ENCODE measurements at regions not wholly inside any gene's neighbourhood (a gene's known extent, or its start where the extent isn't known, plus 50 kb on each side); places are given as distances from the start of the nearest gene placed in this dataset.

DNA sequence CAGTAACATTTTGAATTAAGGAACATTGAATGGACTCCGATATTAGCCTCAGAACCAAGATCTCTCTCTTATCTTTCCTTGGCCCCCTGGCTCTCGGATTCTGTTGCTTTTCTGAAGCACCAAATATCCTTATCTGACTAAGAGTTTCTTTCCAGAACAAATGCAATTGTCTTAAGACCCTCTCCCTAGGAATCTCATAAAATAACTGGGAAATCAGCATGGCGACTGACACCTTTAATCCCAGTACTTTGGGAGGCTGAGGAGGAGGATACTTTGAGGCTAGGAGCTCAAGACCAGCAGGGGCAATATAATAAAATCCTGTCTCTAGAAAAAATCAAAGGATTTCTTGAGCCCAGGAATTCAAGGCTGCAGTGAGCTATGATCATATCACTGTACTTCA lies 984.5 kb downstream of the HACE1 start:
- TF ChIP-seq, protein P1, sequence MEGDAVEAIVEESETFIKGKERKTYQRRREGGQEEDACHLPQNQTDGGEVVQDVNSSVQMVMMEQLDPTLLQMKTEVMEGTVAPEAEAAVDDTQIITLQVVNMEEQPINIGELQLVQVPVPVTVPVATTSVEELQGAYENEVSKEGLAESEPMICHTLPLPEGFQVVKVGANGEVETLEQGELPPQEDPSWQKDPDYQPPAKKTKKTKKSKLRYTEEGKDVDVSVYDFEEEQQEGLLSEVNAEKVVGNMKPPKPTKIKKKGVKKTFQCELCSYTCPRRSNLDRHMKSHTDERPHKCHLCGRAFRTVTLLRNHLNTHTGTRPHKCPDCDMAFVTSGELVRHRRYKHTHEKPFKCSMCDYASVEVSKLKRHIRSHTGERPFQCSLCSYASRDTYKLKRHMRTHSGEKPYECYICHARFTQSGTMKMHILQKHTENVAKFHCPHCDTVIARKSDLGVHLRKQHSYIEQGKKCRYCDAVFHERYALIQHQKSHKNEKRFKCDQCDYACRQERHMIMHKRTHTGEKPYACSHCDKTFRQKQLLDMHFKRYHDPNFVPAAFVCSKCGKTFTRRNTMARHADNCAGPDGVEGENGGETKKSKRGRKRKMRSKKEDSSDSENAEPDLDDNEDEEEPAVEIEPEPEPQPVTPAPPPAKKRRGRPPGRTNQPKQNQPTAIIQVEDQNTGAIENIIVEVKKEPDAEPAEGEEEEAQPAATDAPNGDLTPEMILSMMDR (IDR thresholded peaks at IDR 0.05): no peak
- TF ChIP-seq POLR2A (IDR thresholded peaks at IDR 0.05) (no peak), EP300 (IDR thresholded peaks at IDR 0.05) (no peak), POLR2AphosphoS5 (IDR thresholded peaks at IDR 0.05) (no peak)
